Stimulated activated CD4-positive, alpha-beta T cell treated with anti-CD3 and anti-CD28 coated beads, TNF-alpha, amount 100 ng/mL, for 4 hours (primary cell): ENCODE measurements at regions not wholly inside any gene's neighbourhood (a gene's known extent, or its start where the extent isn't known, plus 50 kb on each side); places are given as distances from the start of the nearest gene placed in this dataset.

Experiments used
- DNase-seq, 3 experiments: peaks; one replicate each; pipeline ENCODE4 v3.0.0-alpha.2; 2020; ENCODE audit warnings: low read depth in 3 of 3

- DNase-seq: no peak
Measured at GRCh38 chr3:106018929-106019550, 150.2 kb upstream of the CBLB start.

- DNase-seq: no peak
Measured at GRCh38 chr3:106022913-106023312, 154.1 kb upstream of the CBLB start.

GRCh38 chr3:106025151-106025722, 156.4 kb upstream of the CBLB start:
- no peak for DNase-seq

GRCh38 chr3:106029954-106030626, 161.3 kb upstream of the CBLB start:
- no peak for DNase-seq

GRCh38 chr3:106030627-106030963, 161.8 kb upstream of the CBLB start:
- no peak for DNase-seq

- DNase-seq: no peak
Measured at GRCh38 chr3:106032479-106032878, 163.7 kb upstream of the CBLB start.

DNA sequence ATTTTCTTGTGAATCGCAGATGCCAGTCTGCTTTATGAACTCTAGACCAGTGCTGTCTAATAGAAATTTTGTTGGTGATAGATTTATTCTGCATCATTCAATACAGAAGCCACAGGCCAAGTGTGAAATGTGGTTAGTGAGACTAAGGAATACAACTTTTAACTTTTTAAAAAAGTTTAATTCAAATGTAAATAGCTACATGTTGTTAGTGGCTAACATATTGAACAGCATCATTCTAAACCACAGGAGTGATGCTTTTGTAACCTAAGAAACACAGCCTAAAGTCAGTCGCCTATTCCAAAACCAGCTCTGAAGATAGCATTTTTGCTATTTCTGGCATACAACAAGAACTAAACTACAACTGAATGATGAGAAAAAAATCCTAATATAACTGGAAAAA, 164.8 kb upstream of the CBLB start:
- DNase-seq: no peak

DNA sequence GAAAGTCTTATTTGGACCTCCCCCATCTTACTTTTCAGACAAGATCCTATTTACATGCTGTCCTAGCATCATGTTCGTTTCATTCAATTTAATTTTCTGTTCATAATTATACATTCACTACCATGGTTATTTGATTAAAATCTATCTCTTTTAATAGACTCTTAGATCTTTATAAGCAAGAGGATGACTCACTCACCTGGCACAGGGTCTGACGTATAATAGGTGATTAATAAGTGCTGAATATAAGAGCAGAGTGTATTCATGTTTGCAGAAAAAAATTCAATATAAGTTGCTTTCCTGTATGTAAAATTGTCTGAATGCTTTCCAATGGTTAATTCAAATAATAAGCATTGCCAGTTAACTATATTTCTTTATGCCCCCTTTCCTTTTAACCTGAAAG, 165.5 kb upstream of the CBLB start:
- no peak for DNase-seq

DNA sequence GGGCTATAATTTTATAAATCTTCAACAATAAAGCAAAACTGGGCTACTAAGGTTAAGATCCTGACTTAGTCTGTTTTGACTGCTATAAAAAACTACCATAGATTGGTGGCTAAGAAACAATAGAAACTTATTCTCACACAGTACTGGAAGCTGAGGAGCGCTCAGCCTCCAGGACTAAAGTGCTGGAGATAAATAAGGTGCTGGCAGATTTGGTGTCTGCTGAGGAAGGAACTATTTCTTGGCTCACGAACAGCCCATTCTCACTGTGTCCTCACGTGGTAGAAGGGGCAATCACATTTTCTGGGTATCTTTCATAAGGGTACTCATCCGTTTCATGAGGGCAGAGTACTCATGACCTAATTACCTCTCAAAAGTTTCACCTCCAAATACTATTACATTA, 166.8 kb upstream of the CBLB start:
- no peak for DNase-seq

DNA sequence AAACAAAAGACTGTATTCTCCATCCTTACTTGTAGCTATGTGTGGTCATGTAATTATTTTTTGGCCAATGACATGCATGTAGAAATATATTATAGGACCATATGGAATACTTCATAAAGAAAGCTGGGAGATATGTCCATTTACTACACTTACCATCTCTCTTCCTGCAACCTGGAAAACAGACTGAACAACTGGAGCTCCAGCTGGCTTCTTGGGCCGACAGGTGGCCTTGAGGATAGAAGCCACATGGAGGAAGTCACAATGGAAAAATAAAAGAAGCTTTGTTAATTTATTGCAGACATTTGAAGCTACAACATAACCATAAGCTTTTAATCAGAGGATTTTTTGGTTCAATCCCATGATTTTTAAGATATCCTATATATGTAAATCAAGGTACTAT, 167.9 kb upstream of the CBLB start:
- DNase-seq: no peak

GRCh38 chr3:106047221-106047620, 178.4 kb upstream of the CBLB start:
- DNase-seq: no peak

DNA sequence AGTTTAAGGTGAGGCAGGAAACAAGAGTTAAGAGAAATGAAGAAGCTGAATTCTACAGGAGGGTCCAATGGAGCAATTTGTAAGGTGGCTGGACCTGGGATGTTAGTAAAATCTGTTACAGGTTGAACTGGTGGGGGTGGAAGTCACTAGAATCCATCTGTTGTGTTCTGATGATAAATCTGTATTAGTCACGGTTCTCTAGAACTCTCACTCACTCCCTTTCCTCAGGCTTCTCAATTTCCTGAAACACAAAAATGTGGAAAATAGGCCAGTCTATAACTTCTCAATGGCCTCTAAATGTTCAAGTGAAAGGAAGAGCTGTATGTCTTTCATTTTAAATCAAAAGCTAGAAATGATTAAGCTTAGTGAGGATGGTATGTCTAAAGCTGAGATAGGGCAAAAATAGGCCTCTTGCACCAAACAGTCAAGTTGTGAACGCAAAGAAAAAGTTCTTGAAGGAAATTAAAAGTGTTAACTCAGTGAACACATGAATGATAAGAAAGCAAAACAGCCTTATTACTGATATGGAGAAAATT, 180.2 kb upstream of the CBLB start:
- no peak for DNase-seq

- DNase-seq: no peak
Measured at GRCh38 chr3:106049821-106050220, 181.0 kb upstream of the CBLB start.

- no peak for DNase-seq
Measured at GRCh38 chr3:106056931-106057330, 188.1 kb upstream of the CBLB start.

GRCh38 chr3:106058475-106058874, 189.7 kb upstream of the CBLB start:
- DNase-seq: no peak

DNA sequence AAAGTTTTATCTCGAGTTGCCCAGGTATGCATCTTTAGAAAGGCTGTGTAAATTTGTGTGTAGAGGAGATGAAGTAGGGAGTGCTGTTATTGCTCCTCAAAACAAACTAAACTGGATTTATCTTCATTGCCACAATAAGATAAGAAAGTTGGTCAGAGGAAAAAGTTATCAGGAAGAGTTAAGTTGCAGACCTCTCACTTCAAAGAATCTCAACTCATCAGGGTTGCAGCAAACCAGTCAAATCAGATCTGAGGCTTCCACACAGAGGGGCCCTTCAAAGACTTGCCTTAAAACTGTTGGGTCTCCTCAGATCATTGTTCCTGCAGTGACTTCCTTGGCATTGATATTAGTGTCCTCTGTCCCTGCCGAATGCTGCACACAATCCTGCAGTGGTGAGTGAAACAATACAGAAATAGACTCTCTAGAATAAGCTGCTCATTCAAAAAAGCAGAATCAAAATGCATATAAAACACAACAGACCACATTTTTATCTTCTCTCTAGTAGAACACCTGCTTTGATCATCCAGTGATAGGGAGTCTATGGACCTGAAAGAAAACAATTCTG, 191.2 kb upstream of the CBLB start:
- DNase-seq: no peak

- DNase-seq: no peak
Measured at GRCh38 chr3:106063909-106064308, 195.1 kb upstream of the CBLB start.

- no peak for DNase-seq
Measured at GRCh38 chr3:106065831-106066230, 197.0 kb upstream of the CBLB start.

GRCh38 chr3:106067711-106068110, 198.9 kb upstream of the CBLB start:
- no peak for DNase-seq

DNA sequence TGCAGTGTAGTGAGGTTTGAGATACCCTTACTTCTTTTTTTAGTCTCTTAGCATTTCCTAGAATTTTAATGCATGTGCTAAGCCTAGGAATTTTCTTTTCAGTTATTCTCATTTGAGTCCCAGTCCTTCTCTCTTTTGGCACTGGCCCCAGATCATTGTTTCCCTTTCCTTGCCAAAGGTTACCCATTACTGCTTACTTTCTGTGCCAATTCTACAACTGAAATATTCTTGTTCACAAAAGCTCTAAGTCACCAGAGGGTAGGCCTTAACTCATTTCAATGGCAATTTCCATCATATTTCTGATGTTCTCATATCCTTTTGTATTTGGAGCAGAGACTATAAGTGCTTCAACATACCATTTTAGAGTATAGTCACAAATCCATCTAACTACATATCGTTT, 199.6 kb upstream of the CBLB start:
- no peak for DNase-seq

- DNase-seq: no peak
Measured at GRCh38 chr3:106068795-106069194, 200.0 kb upstream of the CBLB start.

GRCh38 chr3:106070187-106070586, 201.4 kb upstream of the CBLB start:
- DNase-seq: no peak

GRCh38 chr3:106071306-106071705, 202.5 kb upstream of the CBLB start:
- no peak for DNase-seq
